ENCODE measurements at regions not wholly inside any gene's neighbourhood (a gene's known extent, or its start where the extent isn't known, plus 50 kb on each side); places are given as distances from the start of the nearest gene placed in this dataset.

DNA sequence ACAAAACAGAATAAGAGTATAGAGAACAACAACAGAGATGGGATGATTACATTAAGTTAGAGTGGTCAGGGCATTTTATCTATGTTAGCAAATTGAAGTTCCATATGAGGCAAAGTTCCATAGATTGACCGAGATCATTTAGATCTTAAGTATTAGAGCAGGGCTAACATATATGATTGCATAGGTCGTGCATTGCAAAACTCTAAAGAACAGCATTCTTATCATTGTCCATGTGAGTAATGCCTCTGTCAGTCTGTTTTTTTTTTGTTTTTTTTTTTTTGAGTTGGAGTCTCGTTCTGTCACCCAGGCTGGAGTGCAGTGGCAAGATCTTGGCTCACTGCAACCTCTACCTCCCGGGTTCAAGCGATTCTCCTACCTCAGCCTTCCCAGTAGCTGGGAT is 341.7 kb upstream of the KCNH8 start:
- Histone ChIP-seq H3K4me3 (no peak overlapping the region), H3K9me3 (no peaks in the 10 kb centered on the region), H3K27me3 (no peaks in the 10 kb centered on the region), H3K4me1 (no peaks in the 10 kb centered on the region), H3K36me3 (no peaks in the 10 kb centered on the region), H3K27ac (no peak overlapping the region)
- intact Hi-C loops (cut with DNase I), result no loop called here
- DNase-seq, result no peak
- WGBS, 2 donors, result 87 to 90% methylated on average over 5 of the region's 5 CpGs
- TF ChIP-seq POLR2A (IDR thresholded peaks at IDR 0.05) (no peak), EP300 (IDR thresholded peaks at IDR 0.05) (no peak), POLR2AphosphoS5 (IDR thresholded peaks at IDR 0.05) (no peak)
- TF ChIP-seq, protein P1, sequence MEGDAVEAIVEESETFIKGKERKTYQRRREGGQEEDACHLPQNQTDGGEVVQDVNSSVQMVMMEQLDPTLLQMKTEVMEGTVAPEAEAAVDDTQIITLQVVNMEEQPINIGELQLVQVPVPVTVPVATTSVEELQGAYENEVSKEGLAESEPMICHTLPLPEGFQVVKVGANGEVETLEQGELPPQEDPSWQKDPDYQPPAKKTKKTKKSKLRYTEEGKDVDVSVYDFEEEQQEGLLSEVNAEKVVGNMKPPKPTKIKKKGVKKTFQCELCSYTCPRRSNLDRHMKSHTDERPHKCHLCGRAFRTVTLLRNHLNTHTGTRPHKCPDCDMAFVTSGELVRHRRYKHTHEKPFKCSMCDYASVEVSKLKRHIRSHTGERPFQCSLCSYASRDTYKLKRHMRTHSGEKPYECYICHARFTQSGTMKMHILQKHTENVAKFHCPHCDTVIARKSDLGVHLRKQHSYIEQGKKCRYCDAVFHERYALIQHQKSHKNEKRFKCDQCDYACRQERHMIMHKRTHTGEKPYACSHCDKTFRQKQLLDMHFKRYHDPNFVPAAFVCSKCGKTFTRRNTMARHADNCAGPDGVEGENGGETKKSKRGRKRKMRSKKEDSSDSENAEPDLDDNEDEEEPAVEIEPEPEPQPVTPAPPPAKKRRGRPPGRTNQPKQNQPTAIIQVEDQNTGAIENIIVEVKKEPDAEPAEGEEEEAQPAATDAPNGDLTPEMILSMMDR (IDR thresholded peaks at IDR 0.05), result no peak

DNA sequence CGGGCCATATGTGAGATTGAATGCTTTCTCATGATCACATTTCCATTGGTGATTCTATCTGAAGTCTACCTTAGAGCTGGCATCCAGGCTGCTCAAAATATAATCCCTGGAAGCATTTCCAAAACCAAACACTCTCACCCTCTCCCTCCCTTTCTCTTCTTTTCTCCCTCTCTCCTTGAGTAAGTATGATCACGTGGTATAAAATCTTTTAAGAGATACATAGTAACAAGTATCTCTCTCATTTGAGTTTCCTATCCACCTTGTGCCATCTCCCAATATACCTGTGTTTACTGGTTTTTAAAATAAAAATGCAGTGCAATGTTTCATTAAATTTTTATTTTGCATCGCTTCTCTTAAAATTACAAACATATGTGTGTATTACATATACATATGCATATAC is 350.9 kb upstream of the KCNH8 start:
- no peaks in the 10 kb centered on the region for H3K36me3 ChIP-seq
- no peak for DNase-seq
- intact Hi-C loops (cut with DNase I), result no loop called here
- H3K4me3 ChIP-seq, result no peak overlapping the region
- no peaks in the 10 kb centered on the region for H3K27me3 ChIP-seq
- 89 to 93% methylated on average over 3 of the region's 3 CpGs for WGBS, 2 donors
- TF ChIP-seq POLR2AphosphoS5 (IDR thresholded peaks at IDR 0.05) (no peak), EP300 (IDR thresholded peaks at IDR 0.05) (no peak), POLR2A (IDR thresholded peaks at IDR 0.05) (no peak)
- TF ChIP-seq, protein P1 (IDR thresholded peaks at IDR 0.05), result no peak
- H3K4me1 ChIP-seq, result no peaks in the 10 kb centered on the region
- H3K9me3 ChIP-seq, result no peaks in the 10 kb centered on the region
- no peak overlapping the region for H3K27ac ChIP-seq

DNA sequence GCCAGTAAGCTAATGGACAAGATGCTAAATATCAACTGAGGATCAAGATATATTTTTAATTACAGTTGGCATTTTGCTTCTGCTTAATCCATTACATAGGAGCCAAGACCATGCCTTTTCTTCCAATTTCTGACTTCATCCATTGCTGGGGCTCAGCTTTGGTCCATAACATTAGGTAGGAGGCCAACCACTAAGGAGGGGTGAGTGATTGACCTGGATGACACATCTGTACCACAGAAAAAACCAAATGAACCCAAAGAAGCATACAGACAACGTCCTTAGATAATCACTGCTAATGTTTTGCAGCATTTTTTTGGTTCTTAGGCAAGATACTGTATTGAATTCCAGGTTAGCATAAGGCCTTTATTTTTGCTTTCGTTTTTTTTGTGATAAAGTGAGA is 353.2 kb upstream of the KCNH8 start:
- H3K4me1 ChIP-seq, result no peaks in the 10 kb centered on the region
- DNase-seq, result no peak
- TF ChIP-seq, protein P1 (IDR thresholded peaks at IDR 0.05), result no peak
- TF ChIP-seq POLR2A (IDR thresholded peaks at IDR 0.05) (no peak), EP300 (IDR thresholded peaks at IDR 0.05) (no peak), POLR2AphosphoS5 (IDR thresholded peaks at IDR 0.05) (no peak)
- H3K27ac ChIP-seq, result no peak overlapping the region
- intact Hi-C loops (cut with DNase I), result no loop called here
- no peaks in the 10 kb centered on the region for H3K9me3 ChIP-seq
- no peaks in the 10 kb centered on the region for H3K36me3 ChIP-seq
- H3K27me3 ChIP-seq, result no peaks in the 10 kb centered on the region
- WGBS, 2 donors, result 52 to 72% methylated on average over 2 of the region's 2 CpGs
- no peak overlapping the region for H3K4me3 ChIP-seq

DNA sequence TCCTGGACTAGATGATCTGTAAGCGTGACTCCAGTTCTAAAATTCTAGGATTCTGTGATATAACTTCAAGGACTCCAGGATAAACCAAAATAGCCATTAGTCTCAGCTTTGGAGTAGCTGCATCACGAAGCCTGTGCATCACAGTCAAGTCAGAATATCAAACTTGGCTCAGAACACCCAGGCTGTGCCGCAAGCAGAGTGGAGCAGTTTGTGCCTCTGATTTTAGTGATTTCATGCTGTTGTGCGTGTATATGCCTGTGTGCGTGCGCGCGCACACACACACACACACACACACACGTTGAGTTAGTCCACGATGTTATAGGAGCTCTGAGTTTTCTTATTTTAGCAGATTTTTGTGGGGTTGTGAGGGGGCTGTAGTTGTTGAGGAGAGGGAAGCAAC is 356.6 kb upstream of the KCNH8 start:
- Histone ChIP-seq H3K27ac (no peak overlapping the region), H3K4me1 (no peaks in the 10 kb centered on the region), H3K4me3 (no peak overlapping the region), H3K9me3 (no peaks in the 10 kb centered on the region), H3K36me3 (no peaks in the 10 kb centered on the region), H3K27me3 (no peaks in the 10 kb centered on the region)
- no peak for DNase-seq
- intact Hi-C loops (cut with DNase I), result no loop called here
- TF ChIP-seq POLR2A (IDR thresholded peaks at IDR 0.05) (no peak), POLR2AphosphoS5 (IDR thresholded peaks at IDR 0.05) (no peak), EP300 (IDR thresholded peaks at IDR 0.05) (no peak)
- TF ChIP-seq, protein P1 (IDR thresholded peaks at IDR 0.05), result no peak
- 82 to 91% methylated on average over 10 of the region's 10 CpGs for WGBS, 2 donors

DNA sequence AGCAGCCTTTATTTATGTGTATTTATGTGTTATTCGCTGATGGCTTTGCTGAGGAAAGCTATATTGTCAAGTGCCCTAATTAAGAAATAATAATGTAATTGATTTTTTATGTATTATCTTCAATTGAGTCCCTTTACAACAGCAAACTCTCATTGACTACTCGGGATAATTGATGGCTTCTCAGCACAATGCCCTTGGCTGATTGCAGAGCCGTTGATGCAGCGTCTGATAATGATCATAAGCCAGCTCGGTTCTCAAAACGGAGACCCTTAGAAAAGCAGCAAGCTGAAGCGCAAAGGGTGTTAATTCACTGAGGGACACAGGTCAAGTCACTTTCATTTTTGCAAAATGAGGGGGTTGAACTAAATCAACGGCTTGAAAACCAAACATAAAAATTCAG is 357.1 kb upstream of the KCNH8 start:
- TF ChIP-seq, protein P1 (IDR thresholded peaks at IDR 0.05), result no peak
- TF ChIP-seq EP300 (IDR thresholded peaks at IDR 0.05), result no peak
- DNase-seq, result no peak
- no peaks in the 10 kb centered on the region for H3K9me3 ChIP-seq
- intact Hi-C loops (cut with DNase I), result no loop called here
- H3K27me3 ChIP-seq, result no peaks in the 10 kb centered on the region
- H3K27ac ChIP-seq, result no peak overlapping the region
- H3K4me1 ChIP-seq, result no peaks in the 10 kb centered on the region
- H3K4me3 ChIP-seq, result no peak overlapping the region
- H3K36me3 ChIP-seq, result no peaks in the 10 kb centered on the region
- 76 to 78% methylated on average over 8 of the region's 8 CpGs for WGBS, 2 donors

Measured in sigmoid colon (tissue), 6 donors.